HG03521 (cell line): ENCODE measurements at regions not wholly inside any gene's neighbourhood (a gene's known extent, or its start where the extent isn't known, plus 50 kb on each side); places are given as distances from the start of the nearest gene placed in this dataset.
A peak's percentile ranks its signal among the peaks of the same experiment; 100 is the strongest.
"Not testable (repeated sequence)": the region's sequence is repeated elsewhere in the genome, so short reads cannot be mapped to it uniquely, and the experiment has no call there.

Experiments
- ATAC-seq: cut with Tn5 transposase; IDR thresholded peaks from one replicate; pipeline ENCODE4 v1.9.1; 2021; ENCODE audit warnings: mild to moderate bottlenecking, moderate library complexity; ENCODE audit not compliant: unreplicated experiment

- no peak for ATAC-seq
Observed at GRCh38 chr6:121748850-121749249, 313.4 kb downstream of the GJA1 start.

- ATAC-seq = no peak
Observed at GRCh38 chr6:121755485-121755884, 320.0 kb downstream of the GJA1 start.

- no peak for ATAC-seq
Observed at GRCh38 chr6:121756666-121757065, 321.2 kb downstream of the GJA1 start.

- ATAC-seq = no peak
Observed at GRCh38 chr6:121759370-121759769, 323.9 kb downstream of the GJA1 start.

GRCh38 chr6:121760191-121760590 lies 324.7 kb downstream of the GJA1 start:
- no peak for ATAC-seq

GRCh38 chr6:121760745-121761144 lies 325.3 kb downstream of the GJA1 start:
- ATAC-seq = no peak

- peak; percentile 76 for ATAC-seq
Observed at GRCh38 chr6:121764493-121764892, 329.0 kb downstream of the GJA1 start.

GRCh38 chr6:121765060-121765459 lies 329.6 kb downstream of the GJA1 start:
- no peak for ATAC-seq

GRCh38 chr6:121767211-121767610 lies 331.8 kb downstream of the GJA1 start:
- no peak for ATAC-seq

- peak; percentile 37 for ATAC-seq
Observed at GRCh38 chr6:121770943-121771342, 335.5 kb downstream of the GJA1 start.

GRCh38 chr6:121771937-121772720 lies 336.7 kb downstream of the GJA1 start:
- peak; percentile 85 for ATAC-seq

GRCh38 chr6:121776054-121776453 lies 340.6 kb downstream of the GJA1 start:
- no peak for ATAC-seq

GRCh38 chr6:121780325-121781321 lies 345.2 kb downstream of the GJA1 start:
- no peak for ATAC-seq

GRCh38 chr6:121791396-121792315 lies 356.2 kb downstream of the GJA1 start:
- no peak for ATAC-seq

- no peak for ATAC-seq
Observed at GRCh38 chr6:121794630-121795029, 359.2 kb downstream of the GJA1 start.

- not testable (repeated sequence) for ATAC-seq
Observed at GRCh38 chr6:121797598-121797997, 362.2 kb downstream of the GJA1 start.

GRCh38 chr6:121798126-121798525 lies 362.7 kb downstream of the GJA1 start:
- not testable (repeated sequence) for ATAC-seq

- no peak for ATAC-seq
Observed at GRCh38 chr6:121799574-121799973, 364.1 kb downstream of the GJA1 start.

- no peak for ATAC-seq
Observed at GRCh38 chr6:121800047-121800446, 364.6 kb downstream of the GJA1 start.

GRCh38 chr6:121806116-121806515 lies 370.7 kb downstream of the GJA1 start:
- no peak for ATAC-seq

GRCh38 chr6:121809211-121809610 lies 373.8 kb downstream of the GJA1 start:
- ATAC-seq = no peak
